ENCODE measurements at regions not wholly inside any gene's neighbourhood (a gene's known extent, or its start where the extent isn't known, plus 50 kb on each side); places are given as distances from the start of the nearest gene placed in this dataset.

- POLR2A ChIA-PET = no interaction called here
Measured at GRCh38 chr1:173405834-173406233, 71.3 kb upstream of the PRDX6 start.

GRCh38 chr1:173406783-173407230 is 70.3 kb upstream of the PRDX6 start:
- H3K4me1 ChIP-seq = no peaks in the 10 kb centered on the region
- H3K4me3 Mint-ChIP-seq (ENCODE audit: unreplicated experiment) = no peak overlapping the region
- H3K36me3 Mint-ChIP-seq (ENCODE audit: insufficient read depth, unreplicated experiment) = no peaks in the 10 kb centered on the region
- no peaks in the 10 kb centered on the region for H3K27me3 ChIP-seq (replicated peaks; ENCODE audit: control insufficient read depth, insufficient read depth, low read length)
- H3K4me3 ChIP-seq (ENCODE audit: low read depth, low read length) = no peak overlapping the region
- intact Hi-C loops (cut with micrococcal nuclease; ENCODE audit: unreplicated experiment) = loop anchor here (10.0 kb wide), 1 partner anchor 582 kb away; no protein-coding TSS in a partner anchor
- ChIA-PET CTCF (no interaction called here), POLR2A (no interaction called here)
- no TSS peak for BruUV-seq (replicated peaks)
- H3K9me3 Mint-ChIP-seq (ENCODE audit: unreplicated experiment) = no peaks in the 10 kb centered on the region
- no peaks in the 10 kb centered on the region for H3K36me3 ChIP-seq (ENCODE audit: control insufficient read depth, insufficient read depth, low read length)
- DNase-seq = no peak
- no peak overlapping the region for H3K27ac Mint-ChIP-seq (ENCODE audit: unreplicated experiment)
- no peaks in the 10 kb centered on the region for H3K27me3 Mint-ChIP-seq (ENCODE audit: insufficient read depth, unreplicated experiment)
- no peaks in the 10 kb centered on the region for H3K4me1 Mint-ChIP-seq (ENCODE audit: low read depth, unreplicated experiment)
- H3K9me3 ChIP-seq = no peaks in the 10 kb centered on the region
- TF ChIP-seq CTCF (IDR thresholded peaks at IDR 0.05; ENCODE audit: insufficient read depth in 1 of 2, low read depth in 1 of 2, low read length in 1 of 2, severe bottlenecking in 1 of 2, unreplicated experiment in 1 of 2) = no peak

More at GRCh38 chr1:173405834-173406233, 71.3 kb upstream of the PRDX6 start:
- Histone ChIP-seq H3K4me1 (no peaks in the 10 kb centered on the region), H3K27me3 (replicated peaks; ENCODE audit: control insufficient read depth, insufficient read depth, low read length) (no peaks in the 10 kb centered on the region), H3K4me3 (ENCODE audit: low read depth, low read length) (no peak overlapping the region), H3K9me3 (no peaks in the 10 kb centered on the region), H3K36me3 (ENCODE audit: control insufficient read depth, insufficient read depth, low read length) (no peaks in the 10 kb centered on the region)
- CTCF ChIA-PET = no interaction called here
- no peak overlapping the region for H3K4me3 Mint-ChIP-seq (ENCODE audit: unreplicated experiment)
- H3K27ac Mint-ChIP-seq (ENCODE audit: unreplicated experiment) = no peak overlapping the region
- no peaks in the 10 kb centered on the region for H3K36me3 Mint-ChIP-seq (ENCODE audit: insufficient read depth, unreplicated experiment)
- no peaks in the 10 kb centered on the region for H3K4me1 Mint-ChIP-seq (ENCODE audit: low read depth, unreplicated experiment)
- H3K9me3 Mint-ChIP-seq (ENCODE audit: unreplicated experiment) = no peaks in the 10 kb centered on the region
- BruUV-seq (replicated peaks) = no TSS peak
- DNase-seq = no peak
- no peak for TF ChIP-seq CTCF (IDR thresholded peaks at IDR 0.05; ENCODE audit: insufficient read depth in 1 of 2, low read depth in 1 of 2, low read length in 1 of 2, severe bottlenecking in 1 of 2, unreplicated experiment in 1 of 2)
- no peaks in the 10 kb centered on the region for H3K27me3 Mint-ChIP-seq (ENCODE audit: insufficient read depth, unreplicated experiment)
- intact Hi-C loops (cut with micrococcal nuclease; ENCODE audit: unreplicated experiment) = loop anchor here (10.0 kb wide), 1 partner anchor 581 kb away; no protein-coding TSS in a partner anchor

GRCh38 chr1:173407846-173408245 is 69.3 kb upstream of the PRDX6 start:
- H3K4me1 ChIP-seq = no peaks in the 10 kb centered on the region
- H3K36me3 Mint-ChIP-seq (ENCODE audit: insufficient read depth, unreplicated experiment) = no peaks in the 10 kb centered on the region
- ChIA-PET CTCF (no interaction called here), POLR2A (no interaction called here)
- TF ChIP-seq CTCF (IDR thresholded peaks at IDR 0.05; ENCODE audit: insufficient read depth in 1 of 2, low read depth in 1 of 2, low read length in 1 of 2, severe bottlenecking in 1 of 2, unreplicated experiment in 1 of 2) = no peak
- intact Hi-C loops (cut with micrococcal nuclease; ENCODE audit: unreplicated experiment) = loop anchor here (10.0 kb wide), 1 partner anchor 583 kb away; no protein-coding TSS in a partner anchor
- H3K4me3 ChIP-seq (ENCODE audit: low read depth, low read length) = no peak overlapping the region
- no peaks in the 10 kb centered on the region for H3K4me1 Mint-ChIP-seq (ENCODE audit: low read depth, unreplicated experiment)
- H3K9me3 ChIP-seq = no peaks in the 10 kb centered on the region
- H3K27me3 ChIP-seq (replicated peaks; ENCODE audit: control insufficient read depth, insufficient read depth, low read length) = no peaks in the 10 kb centered on the region
- no peaks in the 10 kb centered on the region for H3K9me3 Mint-ChIP-seq (ENCODE audit: unreplicated experiment)
- H3K36me3 ChIP-seq (ENCODE audit: control insufficient read depth, insufficient read depth, low read length) = no peaks in the 10 kb centered on the region
- BruUV-seq (replicated peaks) = no TSS peak
- H3K27ac Mint-ChIP-seq (ENCODE audit: unreplicated experiment) = no peak overlapping the region
- H3K27me3 Mint-ChIP-seq (ENCODE audit: insufficient read depth, unreplicated experiment) = no peaks in the 10 kb centered on the region
- H3K4me3 Mint-ChIP-seq (ENCODE audit: unreplicated experiment) = no peak overlapping the region
- DNase-seq = no peak
